ENCODE measurements at regions not wholly inside any gene's neighbourhood (a gene's known extent, or its start where the extent isn't known, plus 50 kb on each side); places are given as distances from the start of the nearest gene placed in this dataset.

- TF ChIP-seq CTCF (conservative IDR thresholded peaks at IDR 0.05; ENCODE audit: low read depth, low read length), result no peak
- no peak for TF ChIP-seq EZH2 (IDR thresholded peaks at IDR 0.05; ENCODE audit: low read length, unreplicated experiment)
- TF ChIP-seq EZH2phosphoT487 (IDR thresholded peaks at IDR 0.05; ENCODE audit: borderline replicate concordance, low read length), result no peak
Observed at GRCh38 chr12:107304588-107305532, 211.5 kb upstream of the CRY1 start.

All from PC-3 (cell line).